Gastroesophageal sphincter (tissue), 3 donors: ENCODE measurements at regions not wholly inside any gene's neighbourhood (a gene's known extent, or its start where the extent isn't known, plus 50 kb on each side); places are given as distances from the start of the nearest gene placed in this dataset.

Experiments
- POLR2A ChIP-seq, 2 donors: fragments of 450-650 bp; IDR thresholded peaks; one replicate each; pipeline ENCODE4 v1.6.1; 2017; ENCODE audit warnings: antibody characterized with exemption in 2 of 2, mild to moderate bottlenecking in 2 of 2, moderate library complexity in 1 of 2
- TF ChIP-seq, protein P1 (sequence below), 4 experiments: fragments of 200-600 bp in 2 of 4; fragments of 450-650 bp in 2 of 4; sonication (generic) in 1 of 4; IDR thresholded peaks; one replicate each; pipeline ENCODE4 v1.5.1; 2017 to 2019; ENCODE audit warnings: antibody characterized with exemption in 4 of 4, mild to moderate bottlenecking in 2 of 4, moderate library complexity in 2 of 4

DNA sequence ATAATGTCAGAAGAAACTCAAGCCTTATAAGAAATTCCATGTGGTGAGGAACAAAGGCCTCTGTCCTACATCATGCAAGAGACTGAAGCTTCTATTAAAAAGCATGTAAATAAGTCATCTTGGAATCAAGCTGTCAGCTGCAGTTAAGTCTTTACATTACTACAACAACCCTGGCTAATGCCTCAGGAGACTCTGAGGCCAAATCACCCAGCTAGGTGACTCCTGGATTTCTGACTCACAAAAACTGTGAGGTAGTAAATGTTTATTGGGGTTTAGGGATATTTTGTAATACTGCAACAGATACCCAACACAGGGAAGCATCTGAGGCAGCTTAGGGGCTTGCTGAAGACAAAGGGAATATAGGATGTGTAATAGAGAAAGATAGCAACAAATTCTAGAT lies 89.6 kb downstream of the C11orf87 start:
- no peak for TF ChIP-seq POLR2A (IDR thresholded peaks at IDR 0.05)
- TF ChIP-seq, protein P1, sequence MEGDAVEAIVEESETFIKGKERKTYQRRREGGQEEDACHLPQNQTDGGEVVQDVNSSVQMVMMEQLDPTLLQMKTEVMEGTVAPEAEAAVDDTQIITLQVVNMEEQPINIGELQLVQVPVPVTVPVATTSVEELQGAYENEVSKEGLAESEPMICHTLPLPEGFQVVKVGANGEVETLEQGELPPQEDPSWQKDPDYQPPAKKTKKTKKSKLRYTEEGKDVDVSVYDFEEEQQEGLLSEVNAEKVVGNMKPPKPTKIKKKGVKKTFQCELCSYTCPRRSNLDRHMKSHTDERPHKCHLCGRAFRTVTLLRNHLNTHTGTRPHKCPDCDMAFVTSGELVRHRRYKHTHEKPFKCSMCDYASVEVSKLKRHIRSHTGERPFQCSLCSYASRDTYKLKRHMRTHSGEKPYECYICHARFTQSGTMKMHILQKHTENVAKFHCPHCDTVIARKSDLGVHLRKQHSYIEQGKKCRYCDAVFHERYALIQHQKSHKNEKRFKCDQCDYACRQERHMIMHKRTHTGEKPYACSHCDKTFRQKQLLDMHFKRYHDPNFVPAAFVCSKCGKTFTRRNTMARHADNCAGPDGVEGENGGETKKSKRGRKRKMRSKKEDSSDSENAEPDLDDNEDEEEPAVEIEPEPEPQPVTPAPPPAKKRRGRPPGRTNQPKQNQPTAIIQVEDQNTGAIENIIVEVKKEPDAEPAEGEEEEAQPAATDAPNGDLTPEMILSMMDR (IDR thresholded peaks at IDR 0.05): no peak
